Eye (tissue), 1 donor: ENCODE measurements at regions not wholly inside any gene's neighbourhood (a gene's known extent, or its start where the extent isn't known, plus 50 kb on each side); places are given as distances from the start of the nearest gene placed in this dataset.

ENCODE experiments used
- DNase-seq: peaks from one replicate; pipeline ENCODE4 v3.0.0-alpha.2; 2015

GRCh38 chr2:129059476-129059875, 740.8 kb upstream of the HS6ST1 start:
- DNase-seq: no peak

GRCh38 chr2:129061069-129061768, 742.6 kb upstream of the HS6ST1 start:
- no peak for DNase-seq

- no peak for DNase-seq
Observed at GRCh38 chr2:129061769-129062121, 743.1 kb upstream of the HS6ST1 start.

- no peak for DNase-seq
Observed at GRCh38 chr2:129062146-129062912, 743.7 kb upstream of the HS6ST1 start.

GRCh38 chr2:129067070-129067469, 748.4 kb upstream of the HS6ST1 start:
- DNase-seq: no peak

- DNase-seq: no peak
Observed at GRCh38 chr2:129067953-129068352, 749.3 kb upstream of the HS6ST1 start.

- DNase-seq: no peak
Observed at GRCh38 chr2:129068543-129068942, 749.9 kb upstream of the HS6ST1 start.

GRCh38 chr2:129069875-129070594, 751.4 kb upstream of the HS6ST1 start:
- DNase-seq: no peak

- DNase-seq: no peak
Observed at GRCh38 chr2:129070663-129071062, 752.0 kb upstream of the HS6ST1 start.

GRCh38 chr2:129071531-129071930, 752.9 kb upstream of the HS6ST1 start:
- no peak for DNase-seq

GRCh38 chr2:129074298-129074920, 755.7 kb upstream of the HS6ST1 start:
- peak; percentile 9 for DNase-seq

GRCh38 chr2:129078548-129078947, 759.9 kb upstream of the HS6ST1 start:
- DNase-seq: no peak

GRCh38 chr2:129080715-129081476, 762.2 kb upstream of the HS6ST1 start:
- peak; percentile 13 for DNase-seq

- DNase-seq: no peak
Observed at GRCh38 chr2:129085386-129085785, 766.7 kb upstream of the HS6ST1 start.

- DNase-seq: no peak
Observed at GRCh38 chr2:129087133-129087813, 768.6 kb upstream of the HS6ST1 start.

GRCh38 chr2:129091620-129092019, 773.0 kb upstream of the HS6ST1 start:
- DNase-seq: no peak

GRCh38 chr2:129092956-129093355, 774.3 kb upstream of the HS6ST1 start:
- DNase-seq: no peak

- no peak for DNase-seq
Observed at GRCh38 chr2:129101186-129101585, 782.5 kb upstream of the HS6ST1 start.

- DNase-seq: peak; percentile 43
Observed at GRCh38 chr2:129103936-129104878, 785.5 kb upstream of the HS6ST1 start.

GRCh38 chr2:129112181-129112580, 793.5 kb upstream of the HS6ST1 start:
- DNase-seq: no peak

GRCh38 chr2:129113776-129114175, 795.1 kb upstream of the HS6ST1 start:
- no peak for DNase-seq
